GM19452 (cell line): ENCODE measurements at regions not wholly inside any gene's neighbourhood (a gene's known extent, or its start where the extent isn't known, plus 50 kb on each side); places are given as distances from the start of the nearest gene placed in this dataset.

Source experiments
- ATAC-seq: cut with Tn5 transposase; IDR thresholded peaks from one replicate; pipeline ENCODE4 v1.9.1; 2021; ENCODE audit not compliant: unreplicated experiment

DNA sequence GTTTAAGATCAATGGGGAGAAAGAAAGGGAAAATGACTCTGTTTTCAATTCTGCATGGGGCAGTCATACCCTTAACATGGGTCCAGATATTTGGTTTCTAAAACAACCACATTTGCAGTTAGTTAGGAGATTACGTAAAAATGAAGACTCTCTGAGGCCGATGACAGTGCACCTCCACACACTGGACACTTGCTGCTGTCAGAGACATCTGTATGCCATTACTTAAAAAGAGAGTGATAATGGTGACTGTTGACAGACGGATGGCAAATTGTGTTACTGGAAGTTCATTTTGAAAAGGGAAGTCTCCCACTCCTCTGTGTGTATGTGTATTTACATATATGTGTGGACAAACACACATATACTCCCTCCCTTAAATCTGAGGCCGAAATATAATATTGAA is 304.5 kb upstream of the SEMA6D start:
- no peak for ATAC-seq

GRCh38 chr15:47414207-47414606 is 303.1 kb upstream of the SEMA6D start:
- no peak for ATAC-seq

- no peak for ATAC-seq
These were observed 301.8 kb upstream of the SEMA6D start for GRCh38 chr15:47415539-47415971.

GRCh38 chr15:47422881-47423665 is 294.2 kb upstream of the SEMA6D start:
- ATAC-seq, result no peak

DNA sequence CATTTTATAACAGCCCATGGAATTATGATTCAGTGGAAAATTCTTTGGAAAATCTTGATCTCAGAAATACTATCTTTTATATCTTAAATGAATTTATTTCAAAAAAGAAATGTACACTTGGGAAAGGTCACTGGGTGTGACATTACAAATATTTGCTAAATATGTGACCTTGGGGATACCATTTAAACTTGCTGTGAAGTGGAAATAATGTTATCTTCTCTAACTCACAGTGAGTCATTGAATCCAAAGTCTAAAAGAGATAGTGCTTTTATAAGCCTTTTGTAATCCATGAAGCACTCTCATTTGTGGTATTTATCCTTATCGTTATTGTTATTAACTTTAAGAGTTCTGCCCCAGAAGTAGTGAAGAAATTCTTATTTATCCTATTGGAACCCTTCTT is 289.8 kb upstream of the SEMA6D start:
- no peak for ATAC-seq

DNA sequence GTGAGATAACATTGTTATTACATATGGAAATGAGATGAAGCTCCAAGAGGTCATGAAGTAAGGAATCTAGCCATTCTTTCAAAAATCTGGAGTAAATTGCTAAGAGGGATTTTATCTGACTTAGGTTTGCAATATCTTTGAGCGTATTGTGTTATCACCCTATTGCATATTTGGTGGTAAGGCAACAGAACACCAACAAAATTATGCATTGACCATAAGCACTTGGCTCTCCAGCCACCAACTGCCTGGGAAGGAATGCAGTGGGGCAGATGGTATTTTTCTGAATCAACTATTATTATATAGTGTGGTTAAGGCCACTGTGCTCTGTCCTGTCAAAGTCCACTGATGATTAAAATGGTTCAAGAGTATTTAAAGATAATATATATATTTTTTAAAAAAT is 287.9 kb upstream of the SEMA6D start:
- ATAC-seq, result no peak

GRCh38 chr15:47431501-47431900 is 285.8 kb upstream of the SEMA6D start:
- no peak for ATAC-seq

DNA sequence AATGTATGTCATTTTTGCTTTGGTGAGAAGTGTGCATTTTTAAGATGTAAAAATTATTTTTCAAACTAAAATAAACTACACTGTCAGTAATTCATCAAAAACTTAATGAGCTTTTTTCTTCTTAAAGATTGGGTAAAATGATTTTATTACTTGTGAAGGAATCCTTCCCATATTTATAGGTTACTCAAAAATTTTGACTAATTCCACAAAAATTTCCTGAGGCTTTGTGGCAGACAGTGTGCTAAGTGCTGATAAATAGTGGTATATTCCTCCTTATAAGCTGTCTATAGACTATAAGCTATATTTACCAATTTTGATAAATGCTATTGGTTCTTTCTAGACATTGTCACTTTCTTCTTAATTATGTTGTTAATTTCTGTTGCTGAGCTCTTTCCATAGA is 284.5 kb upstream of the SEMA6D start:
- no peak for ATAC-seq

DNA sequence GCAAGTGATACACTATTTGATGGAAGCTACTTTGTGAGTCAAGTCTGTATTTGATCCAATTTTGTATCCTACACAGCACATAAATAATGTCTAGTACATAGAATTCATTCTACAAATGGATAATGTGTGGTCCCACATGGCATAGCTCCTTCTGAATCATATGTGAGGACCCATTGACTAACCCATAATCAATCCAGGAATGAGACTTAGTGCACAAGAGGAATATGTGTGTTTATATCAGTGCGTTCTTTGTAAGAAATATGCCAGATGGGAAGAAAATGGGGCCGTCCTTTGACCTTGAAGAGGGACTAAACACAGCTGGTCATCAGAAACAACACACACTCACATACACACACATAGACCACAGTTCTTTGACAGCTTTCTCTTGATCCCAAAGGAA is 282.7 kb upstream of the SEMA6D start:
- ATAC-seq, result no peak

GRCh38 chr15:47437491-47437890 is 279.8 kb upstream of the SEMA6D start:
- ATAC-seq, result no peak

DNA sequence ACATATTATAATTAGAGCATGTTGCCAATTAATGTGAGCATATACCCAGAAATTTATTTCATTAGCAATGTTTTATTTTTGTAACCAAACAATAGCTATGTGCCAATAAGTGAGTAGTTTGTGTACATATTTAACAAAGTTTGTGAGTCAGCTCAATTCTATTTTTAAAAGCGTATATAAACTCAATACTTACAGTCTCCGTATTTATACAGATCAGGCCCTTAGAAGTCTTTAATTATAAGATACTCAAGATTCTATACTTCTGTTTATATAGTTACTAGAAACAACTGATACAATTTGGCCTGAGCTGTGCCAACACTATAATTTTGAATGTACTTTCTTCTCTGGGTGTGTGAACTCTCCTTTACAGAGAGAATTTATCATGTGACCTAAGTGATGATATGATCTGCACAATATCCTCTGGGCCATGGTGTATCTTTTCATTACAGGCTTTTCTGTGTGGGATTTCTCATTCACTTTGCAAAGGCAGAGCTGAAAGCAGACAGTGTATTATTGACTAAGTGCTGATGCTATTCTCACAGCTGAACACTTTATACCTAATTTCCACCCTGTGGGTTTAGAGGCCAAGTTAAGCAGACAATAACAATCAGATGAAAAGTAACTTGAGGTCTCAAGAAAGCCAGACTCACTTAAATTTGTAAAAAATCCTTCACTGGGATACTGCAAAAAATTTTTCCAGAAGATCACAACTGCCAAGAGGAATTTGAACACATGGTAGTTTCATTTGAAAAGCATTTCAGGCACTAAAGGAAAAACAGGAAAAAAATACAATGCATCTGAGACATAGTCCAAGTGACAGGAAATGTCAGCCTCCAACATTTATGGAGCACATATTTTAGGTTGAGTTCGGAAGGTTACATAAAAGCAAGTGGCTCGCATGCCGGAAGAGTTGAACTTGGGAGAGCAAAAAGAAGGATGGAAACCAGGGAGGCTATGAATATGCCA is 277.9 kb upstream of the SEMA6D start:
- no peak for ATAC-seq

DNA sequence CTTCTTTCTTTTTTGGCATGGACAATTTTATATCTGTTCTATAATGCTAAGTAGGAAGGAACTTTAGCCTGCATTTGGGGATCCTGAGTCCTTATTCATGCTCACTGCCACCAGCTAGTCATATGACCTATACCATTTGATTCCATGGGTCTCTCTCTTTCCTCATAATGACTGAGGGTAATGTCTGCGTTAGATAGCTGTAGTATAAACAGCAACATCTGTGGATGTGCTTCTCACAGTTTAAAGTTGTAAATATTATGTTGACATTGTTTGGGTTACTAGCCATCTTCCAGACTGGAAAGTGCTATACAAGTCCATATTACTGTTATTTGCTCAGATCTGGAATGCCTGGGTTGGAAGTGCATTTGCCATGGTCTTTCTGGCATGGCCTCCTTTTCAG is 274.9 kb upstream of the SEMA6D start:
- ATAC-seq, result no peak

- no peak for ATAC-seq
These were observed 273.5 kb upstream of the SEMA6D start for GRCh38 chr15:47443839-47444238.

DNA sequence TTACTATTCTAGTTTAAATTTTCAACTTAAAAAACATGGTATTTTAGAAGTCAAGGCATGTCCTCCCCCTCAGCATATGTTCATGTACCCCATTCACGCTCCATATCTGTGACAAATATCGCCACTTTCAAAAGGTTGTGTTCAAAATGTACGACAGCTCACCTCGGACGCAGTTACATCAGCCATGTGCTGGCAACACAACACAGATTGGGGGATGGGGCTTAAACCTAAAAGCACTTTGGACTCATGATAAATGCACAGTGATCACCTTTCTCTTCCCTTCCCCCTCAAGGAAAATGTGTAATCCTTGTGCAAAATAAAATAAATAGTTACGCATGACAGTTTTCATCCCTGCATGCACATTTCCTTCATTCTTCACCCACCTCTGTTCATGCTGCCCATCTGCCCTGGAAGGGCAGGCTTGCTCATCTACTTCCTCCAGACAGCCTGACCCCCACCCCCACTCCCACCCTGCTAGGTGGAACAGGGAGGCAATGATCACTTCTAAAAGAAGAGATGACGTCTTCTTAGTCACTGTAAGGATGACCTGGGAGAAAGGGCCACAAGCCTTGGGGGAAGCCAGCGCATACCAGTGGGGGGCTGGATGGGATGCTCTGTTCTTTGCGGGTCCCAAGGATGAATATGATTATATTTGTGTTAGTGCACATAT is 271.4 kb upstream of the SEMA6D start:
- ATAC-seq, result no peak

- no peak for ATAC-seq
These were observed 256.3 kb upstream of the SEMA6D start for GRCh38 chr15:47460795-47461573.

GRCh38 chr15:47461652-47462141 is 255.6 kb upstream of the SEMA6D start:
- no peak for ATAC-seq

DNA sequence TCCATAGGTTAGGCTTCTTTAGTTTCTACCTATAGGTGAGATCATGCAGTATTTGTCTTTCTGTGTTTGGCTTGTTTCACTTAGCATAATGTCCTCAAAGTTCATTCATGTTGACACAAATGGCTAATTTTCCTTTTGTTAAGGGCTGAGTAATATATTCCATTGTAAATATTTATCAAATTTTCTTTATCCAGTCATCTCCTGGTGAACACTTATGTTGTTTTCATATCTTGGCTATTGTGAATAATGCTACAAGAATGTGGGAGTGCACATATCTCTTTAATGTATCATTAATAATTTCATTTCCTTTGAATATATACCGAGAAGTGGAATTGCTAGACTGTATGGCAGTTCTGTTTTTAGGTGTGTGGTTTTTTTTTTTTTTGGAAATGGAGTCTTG is 250.9 kb upstream of the SEMA6D start:
- no peak for ATAC-seq

DNA sequence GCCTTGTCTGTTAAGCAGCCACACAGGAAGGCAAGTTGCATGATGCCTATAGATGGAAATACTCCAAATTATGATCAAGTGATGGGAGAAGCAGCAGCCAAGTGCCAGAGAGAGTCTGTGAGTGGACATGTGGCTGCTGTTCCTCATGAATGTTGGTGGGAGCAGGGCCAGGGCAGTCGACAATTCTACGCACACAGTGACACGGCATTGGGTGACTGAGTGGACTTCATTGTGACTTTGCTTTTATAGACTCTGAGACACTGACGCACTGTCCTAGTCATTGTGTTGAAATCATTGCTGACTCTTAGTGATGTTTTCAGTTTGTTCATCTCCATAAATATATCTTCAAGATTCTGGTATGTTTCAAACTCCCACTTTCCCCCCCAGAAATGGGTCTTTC is 246.3 kb upstream of the SEMA6D start:
- no peak for ATAC-seq

DNA sequence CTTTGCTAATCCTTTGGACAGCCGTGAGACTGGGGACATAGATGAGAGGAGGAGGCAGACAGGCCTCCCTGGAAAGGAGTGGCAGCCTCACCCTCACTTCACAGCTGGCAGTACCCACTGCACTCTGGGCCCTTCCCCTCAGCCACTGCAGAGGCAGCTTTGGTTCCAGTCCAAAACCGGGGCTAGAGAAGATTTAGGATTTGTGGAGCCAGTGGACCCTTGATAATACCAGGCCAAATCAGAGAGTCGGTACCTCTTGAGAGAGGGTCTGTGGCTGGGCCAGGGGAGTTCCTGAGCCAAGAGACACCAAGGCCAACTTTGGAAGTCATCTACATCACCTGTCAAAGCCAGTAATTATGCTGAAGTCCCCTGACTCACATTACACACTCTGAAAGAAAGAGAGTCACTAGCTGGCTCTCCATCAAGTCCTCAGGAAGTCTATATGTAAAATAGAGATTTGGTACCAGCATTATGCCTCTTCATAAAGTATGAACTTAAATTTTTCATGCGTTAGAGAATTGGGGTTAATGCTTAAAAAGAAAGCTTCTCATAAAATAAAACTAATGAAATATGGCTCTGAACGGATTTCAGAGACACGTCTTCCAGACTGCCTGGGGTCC is 244.1 kb upstream of the SEMA6D start:
- ATAC-seq, result no peak

- ATAC-seq, result no peak
These were observed 243.5 kb upstream of the SEMA6D start for GRCh38 chr15:47473832-47474231.
